ENCODE measurements at regions not wholly inside any gene's neighbourhood (a gene's known extent, or its start where the extent isn't known, plus 50 kb on each side); places are given as distances from the start of the nearest gene placed in this dataset.

DNA sequence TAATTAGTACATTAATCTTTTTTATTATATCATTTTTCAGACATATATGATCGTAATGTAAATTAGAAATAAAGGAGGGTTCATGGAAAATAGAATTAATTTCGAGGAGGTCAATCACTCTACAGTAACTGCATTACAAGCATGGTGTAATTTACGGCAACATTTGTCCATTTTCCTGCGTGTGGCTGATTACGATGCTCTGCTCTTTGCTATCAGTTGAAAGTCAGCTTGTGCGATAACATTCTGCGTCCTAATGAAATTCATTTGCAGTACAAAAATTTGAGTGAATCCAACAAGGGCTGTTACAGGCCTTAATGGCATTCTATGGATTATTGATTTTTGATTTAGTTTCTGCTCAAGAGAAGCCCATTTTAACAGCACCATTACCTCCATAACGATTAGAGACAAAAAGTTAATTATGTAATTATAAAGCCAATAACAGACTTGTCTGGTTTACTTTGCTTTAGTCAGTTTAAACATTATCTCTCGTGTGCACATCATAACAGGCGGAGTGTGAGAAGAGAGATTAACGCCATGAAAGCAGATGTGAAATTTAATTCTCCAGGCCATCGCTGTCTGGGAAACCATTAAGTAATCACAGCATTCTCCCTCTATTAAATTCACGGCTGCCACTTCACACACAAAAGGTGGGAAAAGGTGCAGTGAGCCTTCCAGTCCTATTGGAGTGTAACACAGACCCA, 256.4 kb upstream of the IRX3 start:
- TF ChIP-seq, protein P1, sequence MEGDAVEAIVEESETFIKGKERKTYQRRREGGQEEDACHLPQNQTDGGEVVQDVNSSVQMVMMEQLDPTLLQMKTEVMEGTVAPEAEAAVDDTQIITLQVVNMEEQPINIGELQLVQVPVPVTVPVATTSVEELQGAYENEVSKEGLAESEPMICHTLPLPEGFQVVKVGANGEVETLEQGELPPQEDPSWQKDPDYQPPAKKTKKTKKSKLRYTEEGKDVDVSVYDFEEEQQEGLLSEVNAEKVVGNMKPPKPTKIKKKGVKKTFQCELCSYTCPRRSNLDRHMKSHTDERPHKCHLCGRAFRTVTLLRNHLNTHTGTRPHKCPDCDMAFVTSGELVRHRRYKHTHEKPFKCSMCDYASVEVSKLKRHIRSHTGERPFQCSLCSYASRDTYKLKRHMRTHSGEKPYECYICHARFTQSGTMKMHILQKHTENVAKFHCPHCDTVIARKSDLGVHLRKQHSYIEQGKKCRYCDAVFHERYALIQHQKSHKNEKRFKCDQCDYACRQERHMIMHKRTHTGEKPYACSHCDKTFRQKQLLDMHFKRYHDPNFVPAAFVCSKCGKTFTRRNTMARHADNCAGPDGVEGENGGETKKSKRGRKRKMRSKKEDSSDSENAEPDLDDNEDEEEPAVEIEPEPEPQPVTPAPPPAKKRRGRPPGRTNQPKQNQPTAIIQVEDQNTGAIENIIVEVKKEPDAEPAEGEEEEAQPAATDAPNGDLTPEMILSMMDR (IDR thresholded peaks at IDR 0.05): no peak
- TF ChIP-seq POLR2A (IDR thresholded peaks at IDR 0.05): no peak
